GM12878 (cell line): ENCODE measurements at regions not wholly inside any gene's neighbourhood (a gene's known extent, or its start where the extent isn't known, plus 50 kb on each side); places are given as distances from the start of the nearest gene placed in this dataset.

Source experiments
- ATF7 ChIP-seq: fragments of 450-650 bp; IDR thresholded peaks from 2 replicates; pipeline ENCODE4 v1.6.1; 2016; ENCODE audit warnings: low read depth, mild to moderate bottlenecking
- CHD2 ChIP-seq: IDR thresholded peaks from 2 replicates; pipeline ENCODE4 v1.6.1; 2011; ENCODE audit warnings: low read depth, low read length, improper control_type of control experiment, borderline replicate concordance
- DPF2 ChIP-seq: fragments of 450-650 bp; IDR thresholded peaks from 2 replicates; pipeline ENCODE4 v1.6.1; 2017; ENCODE audit warnings: mild to moderate bottlenecking
- GABPA ChIP-seq: IDR thresholded peaks from 2 replicates; pipeline ENCODE4 v1.6.1; 2014; ENCODE audit warnings: antibody characterized with exemption, low read depth, mild to moderate bottlenecking, inconsistent platforms
- MYC ChIP-seq: IDR thresholded peaks from 2 replicates; pipeline ENCODE4 v1.6.1; 2011; ENCODE audit warnings: mild to moderate bottlenecking, low read length, moderate library complexity, inconsistent platforms; ENCODE audit not compliant: insufficient read depth, insufficient replicate concordance, insufficient read length, severe bottlenecking
- NBN ChIP-seq: fragments of 450-650 bp; IDR thresholded peaks from 2 replicates; pipeline ENCODE4 v1.6.1; 2016
- NRF1 ChIP-seq: conservative IDR thresholded peaks from 2 replicates; pipeline ENCODE4 v1.6.1; 2011; ENCODE audit warnings: mild to moderate bottlenecking, low read depth, low read length, improper control_type of control experiment
- PAX5 ChIP-seq: IDR thresholded peaks from 2 replicates; pipeline ENCODE4 v1.6.1; 2011; ENCODE audit warnings: low read depth, low read length, borderline replicate concordance
- POLR2AphosphoS2 ChIP-seq: IDR thresholded peaks from 2 replicates; pipeline ENCODE4 v1.6.1; 2011; ENCODE audit warnings: low read depth, mild to moderate bottlenecking, low read length, improper control_type of control experiment, moderate library complexity
- RUNX3 ChIP-seq: IDR thresholded peaks from 2 replicates; pipeline ENCODE4 v1.6.1; 2012; ENCODE audit warnings: low read length, inconsistent platforms
- SUZ12 ChIP-seq: fragments of 200-600 bp; sonication (generic); IDR thresholded peaks from one replicate; pipeline ENCODE4 v1.6.1; 2018; ENCODE audit warnings: antibody characterized with exemption, mild to moderate bottlenecking; ENCODE audit not compliant: unreplicated experiment
- ZNF207 ChIP-seq: fragments of 450-650 bp; IDR thresholded peaks from 2 replicates; pipeline ENCODE4 v1.6.1; 2014; ENCODE audit warnings: antibody characterized with exemption, mild to moderate bottlenecking, borderline replicate concordance
- TF ChIP-seq, protein P1 (sequence below): IDR thresholded peaks from 2 replicates; pipeline ENCODE4 v1.6.1; 2012; ENCODE audit warnings: mild to moderate bottlenecking, low read depth, low read length

DNA sequence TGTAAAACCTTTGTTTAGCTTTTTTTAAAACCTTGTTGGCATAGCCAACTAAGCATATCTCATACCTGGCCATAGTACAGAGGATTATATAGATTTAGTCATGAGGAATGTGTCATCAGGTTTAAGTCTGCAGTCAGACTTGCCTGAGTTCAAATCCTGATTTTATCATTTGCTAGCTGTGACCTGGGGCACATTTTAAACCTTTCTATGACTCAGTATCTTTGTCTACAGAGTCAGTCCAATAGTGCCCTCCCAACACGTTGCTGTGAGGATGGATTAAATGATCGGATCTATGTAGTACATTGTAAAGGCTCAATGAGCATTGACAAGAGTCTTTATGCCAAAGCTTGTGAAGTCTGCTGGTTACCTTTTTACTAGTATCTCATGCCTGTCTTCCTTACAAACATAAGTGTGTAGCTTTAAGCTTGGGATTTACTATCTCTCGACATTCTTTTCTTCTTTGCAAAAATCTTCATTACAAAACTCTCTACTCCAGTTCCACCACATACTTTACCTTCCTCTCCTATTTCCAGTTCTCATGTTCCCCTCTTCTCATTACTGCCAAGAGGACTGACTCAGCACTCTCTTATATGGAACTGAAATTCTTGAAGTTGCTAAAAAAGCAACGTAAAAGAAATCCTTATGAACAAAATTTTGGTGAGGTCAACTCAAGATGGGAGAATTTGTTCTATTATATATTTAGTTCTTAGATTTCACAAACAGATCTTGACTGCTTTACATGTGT lies 68.1 kb upstream of the RBMS1 start (continued):
- TF ChIP-seq, protein P1, sequence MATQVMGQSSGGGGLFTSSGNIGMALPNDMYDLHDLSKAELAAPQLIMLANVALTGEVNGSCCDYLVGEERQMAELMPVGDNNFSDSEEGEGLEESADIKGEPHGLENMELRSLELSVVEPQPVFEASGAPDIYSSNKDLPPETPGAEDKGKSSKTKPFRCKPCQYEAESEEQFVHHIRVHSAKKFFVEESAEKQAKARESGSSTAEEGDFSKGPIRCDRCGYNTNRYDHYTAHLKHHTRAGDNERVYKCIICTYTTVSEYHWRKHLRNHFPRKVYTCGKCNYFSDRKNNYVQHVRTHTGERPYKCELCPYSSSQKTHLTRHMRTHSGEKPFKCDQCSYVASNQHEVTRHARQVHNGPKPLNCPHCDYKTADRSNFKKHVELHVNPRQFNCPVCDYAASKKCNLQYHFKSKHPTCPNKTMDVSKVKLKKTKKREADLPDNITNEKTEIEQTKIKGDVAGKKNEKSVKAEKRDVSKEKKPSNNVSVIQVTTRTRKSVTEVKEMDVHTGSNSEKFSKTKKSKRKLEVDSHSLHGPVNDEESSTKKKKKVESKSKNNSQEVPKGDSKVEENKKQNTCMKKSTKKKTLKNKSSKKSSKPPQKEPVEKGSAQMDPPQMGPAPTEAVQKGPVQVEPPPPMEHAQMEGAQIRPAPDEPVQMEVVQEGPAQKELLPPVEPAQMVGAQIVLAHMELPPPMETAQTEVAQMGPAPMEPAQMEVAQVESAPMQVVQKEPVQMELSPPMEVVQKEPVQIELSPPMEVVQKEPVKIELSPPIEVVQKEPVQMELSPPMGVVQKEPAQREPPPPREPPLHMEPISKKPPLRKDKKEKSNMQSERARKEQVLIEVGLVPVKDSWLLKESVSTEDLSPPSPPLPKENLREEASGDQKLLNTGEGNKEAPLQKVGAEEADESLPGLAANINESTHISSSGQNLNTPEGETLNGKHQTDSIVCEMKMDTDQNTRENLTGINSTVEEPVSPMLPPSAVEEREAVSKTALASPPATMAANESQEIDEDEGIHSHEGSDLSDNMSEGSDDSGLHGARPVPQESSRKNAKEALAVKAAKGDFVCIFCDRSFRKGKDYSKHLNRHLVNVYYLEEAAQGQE, result no peak
- TF ChIP-seq GABPA (no peak), DPF2 (no peak), CHD2 (no peak), RUNX3 (no peak), PAX5 (no peak), MYC (no peak), POLR2AphosphoS2 (no peak), NBN (no peak), ZNF207 (no peak), SUZ12 (no peak), NRF1 (no peak), ATF7 (no peak)
